Chondrocyte (in vitro differentiated cells): ENCODE measurements at regions not wholly inside any gene's neighbourhood (a gene's known extent, or its start where the extent isn't known, plus 50 kb on each side); places are given as distances from the start of the nearest gene placed in this dataset.

Experiments used
- DNase-seq: peaks from one replicate; pipeline ENCODE4 v3.0.0; 2021; ENCODE audit warnings: mixed read lengths, low spot score
- H3K27ac Mint-ChIP-seq: one replicate; pipeline ENCODE4 v1.8.0; 2021; ENCODE audit warnings: mild to moderate bottlenecking, moderate library complexity, mixed read lengths; ENCODE audit not compliant: unreplicated experiment
- H3K27me3 Mint-ChIP-seq: 2 replicates; pipeline ENCODE4 v1.8.0; 2021; ENCODE audit warnings: low read depth, mixed read lengths
- H3K36me3 Mint-ChIP-seq: 2 replicates; pipeline ENCODE4 v1.8.0; 2021; ENCODE audit warnings: low read depth, mixed read lengths
- H3K4me1 Mint-ChIP-seq: 2 replicates; pipeline ENCODE4 v1.8.0; 2021; ENCODE audit warnings: low read depth, mild to moderate bottlenecking, mixed read lengths
- H3K4me3 Mint-ChIP-seq: one replicate; pipeline ENCODE4 v1.8.0; 2021; ENCODE audit warnings: mild to moderate bottlenecking, moderate library complexity, mixed read lengths; ENCODE audit not compliant: unreplicated experiment
- H3K9me3 Mint-ChIP-seq: 2 replicates; pipeline ENCODE4 v1.8.0; 2021; ENCODE audit warnings: low read depth, mixed read lengths
- CTCF ChIP-seq: fragments of 200-600 bp; sonication (generic); IDR thresholded peaks from 2 replicates; pipeline ENCODE4 v1.5.0; 2021; ENCODE audit warnings: antibody characterized with exemption, mild to moderate bottlenecking, moderate library complexity

GRCh38 chrX:22666441-22666840 is 333.3 kb upstream of the DDX53 start:
- Mint-ChIP-seq H3K36me3 (no peaks in the 10 kb centered on the region), H3K27me3 (peaks cover 6% of the 10 kb centered on the region), H3K4me1 (no peaks in the 10 kb centered on the region), H3K27ac (no peak overlapping the region), H3K4me3 (no peak overlapping the region), H3K9me3 (no peaks in the 10 kb centered on the region)
- TF ChIP-seq CTCF = peak; percentile 57
- DNase-seq = no peak

GRCh38 chrX:22674932-22675331 is 324.8 kb upstream of the DDX53 start:
- Mint-ChIP-seq H3K4me1 (no peaks in the 10 kb centered on the region), H3K9me3 (peaks cover 15% of the 10 kb centered on the region), H3K4me3 (no peak overlapping the region), H3K36me3 (peaks cover 2% of the 10 kb centered on the region), H3K27ac (no peak overlapping the region), H3K27me3 (peaks cover 3% of the 10 kb centered on the region)
- no peak for TF ChIP-seq CTCF
- no peak for DNase-seq

GRCh38 chrX:22686138-22686541 is 313.6 kb upstream of the DDX53 start:
- Mint-ChIP-seq H3K4me3 (peak overlapping the region; percentile 23), H3K9me3 (no peaks in the 10 kb centered on the region), H3K27me3 (no peaks in the 10 kb centered on the region), H3K36me3 (peaks cover 2% of the 10 kb centered on the region), H3K27ac (peak overlapping the region; percentile 67), H3K4me1 (peaks cover 45% of the 10 kb centered on the region)
- no peak for TF ChIP-seq CTCF
- DNase-seq = no peak

GRCh38 chrX:22689290-22689689 is 310.5 kb upstream of the DDX53 start:
- no peak for DNase-seq
- no peaks in the 10 kb centered on the region for H3K27me3 Mint-ChIP-seq
- no peak for TF ChIP-seq CTCF
- peaks cover 45% of the 10 kb centered on the region for H3K4me1 Mint-ChIP-seq
- no peak overlapping the region for H3K4me3 Mint-ChIP-seq
- H3K27ac Mint-ChIP-seq = peak overlapping the region; percentile 18
- H3K36me3 Mint-ChIP-seq = no peaks in the 10 kb centered on the region
- H3K9me3 Mint-ChIP-seq = no peaks in the 10 kb centered on the region

- H3K9me3 Mint-ChIP-seq = peaks cover 3% of the 10 kb centered on the region
- no peaks in the 10 kb centered on the region for H3K36me3 Mint-ChIP-seq
- no peak for TF ChIP-seq CTCF
- no peaks in the 10 kb centered on the region for H3K27me3 Mint-ChIP-seq
- peaks cover 45% of the 10 kb centered on the region for H3K4me1 Mint-ChIP-seq
- DNase-seq = no peak
- peak overlapping the region; percentile 67 for H3K27ac Mint-ChIP-seq
- no peak overlapping the region for H3K4me3 Mint-ChIP-seq
Observed at GRCh38 chrX:22690116-22690515, 309.6 kb upstream of the DDX53 start.
